Medulla oblongata (tissue), 1 donor: ENCODE measurements at regions not wholly inside any gene's neighbourhood (a gene's known extent, or its start where the extent isn't known, plus 50 kb on each side); places are given as distances from the start of the nearest gene placed in this dataset.

Source experiments
- DNase-seq: peaks from one replicate; pipeline ENCODE4 v3.0.0-alpha.2; 2015; ENCODE audit errors: extremely low spot score

GRCh38 chr2:103810875-103811274 lies 1043.0 kb upstream of the POU3F3 start:
- DNase-seq: no peak

GRCh38 chr2:103814016-103814415 lies 1039.9 kb upstream of the POU3F3 start:
- DNase-seq: no peak

- DNase-seq: no peak
These were observed 1038.2 kb upstream of the POU3F3 start for GRCh38 chr2:103815731-103816130.

GRCh38 chr2:103817746-103818145 lies 1036.2 kb upstream of the POU3F3 start:
- no peak for DNase-seq

- no peak for DNase-seq
These were observed 1035.7 kb upstream of the POU3F3 start for GRCh38 chr2:103818176-103818575.

- DNase-seq: no peak
These were observed 1034.3 kb upstream of the POU3F3 start for GRCh38 chr2:103819599-103819998.

- DNase-seq: no peak
These were observed 1030.1 kb upstream of the POU3F3 start for GRCh38 chr2:103823847-103824246.

GRCh38 chr2:103847276-103847675 lies 1006.6 kb upstream of the POU3F3 start:
- no peak for DNase-seq

GRCh38 chr2:103859238-103859637 lies 994.7 kb upstream of the POU3F3 start:
- no peak for DNase-seq

GRCh38 chr2:103860016-103860415 lies 993.9 kb upstream of the POU3F3 start:
- no peak for DNase-seq

GRCh38 chr2:103868396-103868795 lies 985.5 kb upstream of the POU3F3 start:
- no peak for DNase-seq

- no peak for DNase-seq
These were observed 980.1 kb upstream of the POU3F3 start for GRCh38 chr2:103873716-103874351.

- DNase-seq: no peak
These were observed 978.8 kb upstream of the POU3F3 start for GRCh38 chr2:103875131-103875530.

- DNase-seq: no peak
These were observed 978.4 kb upstream of the POU3F3 start for GRCh38 chr2:103875531-103875930.

- no peak for DNase-seq
These were observed 977.3 kb upstream of the POU3F3 start for GRCh38 chr2:103876611-103877010.

GRCh38 chr2:103879101-103879500 lies 974.8 kb upstream of the POU3F3 start:
- DNase-seq: no peak

GRCh38 chr2:103880081-103880834 lies 973.7 kb upstream of the POU3F3 start:
- DNase-seq: no peak

GRCh38 chr2:103887625-103888024 lies 966.3 kb upstream of the POU3F3 start:
- DNase-seq: no peak

GRCh38 chr2:103896182-103896581 lies 957.7 kb upstream of the POU3F3 start:
- no peak for DNase-seq

- DNase-seq: no peak
These were observed 955.4 kb upstream of the POU3F3 start for GRCh38 chr2:103898561-103898960.

- no peak for DNase-seq
These were observed 951.6 kb upstream of the POU3F3 start for GRCh38 chr2:103902347-103902746.

GRCh38 chr2:103921161-103921560 lies 932.8 kb upstream of the POU3F3 start:
- DNase-seq: no peak

- DNase-seq: no peak
These were observed 911.7 kb upstream of the POU3F3 start for GRCh38 chr2:103942199-103942598.

- no peak for DNase-seq
These were observed 908.8 kb upstream of the POU3F3 start for GRCh38 chr2:103945083-103945482.
